SK-N-SH treated with all-trans-retinoic acid at 6 μM for 48 hours (cell line): ENCODE measurements at regions not wholly inside any gene's neighbourhood (a gene's known extent, or its start where the extent isn't known, plus 50 kb on each side); places are given as distances from the start of the nearest gene placed in this dataset.

Experiments
- ATAC-seq: fragments of 200-7000 bp; cut with Tn5 transposase; 3 replicates; pipeline ENCODE4 v1.9.1; 2020; ENCODE audit warnings: mild to moderate bottlenecking, moderate library complexity
- ARNTL ChIP-seq: fragments of 450-650 bp; formaldehyde crosslinking; IDR thresholded peaks from 2 replicates; pipeline ENCODE4 v1.5.0; 2020; ENCODE audit warnings: low read depth, mild to moderate bottlenecking, moderate library complexity, borderline replicate concordance
- BACH2 ChIP-seq: fragments of 250-450 bp; sonication (Bioruptor Pico); IDR thresholded peaks from 2 replicates; pipeline ENCODE4 v1.9.0; 2021; ENCODE audit warnings: mild to moderate bottlenecking, borderline replicate concordance
- CREB5 ChIP-seq: fragments of 250-450 bp; sonication (Bioruptor Pico); IDR thresholded peaks from 2 replicates; pipeline ENCODE4 v1.5.1; 2020; ENCODE audit warnings: low read depth, mild to moderate bottlenecking, moderate library complexity
- CSDC2 ChIP-seq: fragments of 250-450 bp; sonication (Bioruptor Pico); IDR thresholded peaks from 2 replicates; pipeline ENCODE4 v1.5.0; 2020; ENCODE audit warnings: mild to moderate bottlenecking, moderate library complexity
- ESRRG ChIP-seq: fragments of 250-450 bp; sonication (Bioruptor Pico); IDR thresholded peaks from 2 replicates; pipeline ENCODE4 v1.6.1; 2021; ENCODE audit warnings: mild to moderate bottlenecking
- GLIS3 ChIP-seq: fragments of 250-450 bp; sonication (Bioruptor Pico); IDR thresholded peaks from 2 replicates; pipeline ENCODE4 v1.5.0; 2020; ENCODE audit warnings: mild to moderate bottlenecking, moderate library complexity
- ISL1 ChIP-seq: fragments of 250-450 bp; sonication (Bioruptor Pico); IDR thresholded peaks from 2 replicates; pipeline ENCODE4 v2.1.2; 2022; ENCODE audit warnings: mild to moderate bottlenecking, moderate library complexity
- OSR1 ChIP-seq: fragments of 250-450 bp; sonication (Bioruptor Pico); IDR thresholded peaks from 2 replicates; pipeline ENCODE4 v1.8.0; 2022; ENCODE audit warnings: moderate library complexity, mild to moderate bottlenecking, inconsistent platforms
- PATZ1 ChIP-seq: fragments of 250-450 bp; sonication (Bioruptor Pico); IDR thresholded peaks from 2 replicates; pipeline ENCODE4 v1.8.0; 2020; ENCODE audit warnings: mild to moderate bottlenecking, moderate library complexity, borderline replicate concordance
- PPARA ChIP-seq: fragments of 250-450 bp; sonication (Bioruptor Pico); IDR thresholded peaks from 2 replicates; pipeline ENCODE4 v1.5.0; 2020; ENCODE audit warnings: mild to moderate bottlenecking, borderline replicate concordance
- RARB ChIP-seq: fragments of 250-450 bp; sonication (Bioruptor Pico); IDR thresholded peaks from 2 replicates; pipeline ENCODE4 v1.8.0; 2021; ENCODE audit warnings: mild to moderate bottlenecking, moderate library complexity
- SNAI2 ChIP-seq: fragments of 250-450 bp; sonication (Bioruptor Pico); IDR thresholded peaks from 2 replicates; pipeline ENCODE4 v1.5.0; 2020; ENCODE audit warnings: mild to moderate bottlenecking, moderate library complexity
- TCF4 ChIP-seq: fragments of 250-450 bp; sonication (Bioruptor Pico); IDR thresholded peaks from 2 replicates; pipeline ENCODE4 v1.8.0; 2021; ENCODE audit warnings: mild to moderate bottlenecking, moderate library complexity, borderline replicate concordance
- TOX ChIP-seq: fragments of 250-450 bp; sonication (Bioruptor Pico); IDR thresholded peaks from 2 replicates; pipeline ENCODE4 v1.8.0; 2021; ENCODE audit warnings: mild to moderate bottlenecking, moderate library complexity, borderline replicate concordance
- TSHZ2 ChIP-seq: fragments of 250-450 bp; sonication (Bioruptor Pico); IDR thresholded peaks from 2 replicates; pipeline ENCODE4 v1.5.0; 2020; ENCODE audit warnings: mild to moderate bottlenecking, moderate library complexity
- ZC3H10 ChIP-seq: fragments of 250-450 bp; sonication (Bioruptor Pico); IDR thresholded peaks from 2 replicates; pipeline ENCODE4 v1.5.1; 2021; ENCODE audit warnings: mild to moderate bottlenecking, moderate library complexity
- ZFP3 ChIP-seq: fragments of 250-450 bp; sonication (Bioruptor Pico); IDR thresholded peaks from 2 replicates; pipeline ENCODE4 v1.5.0; 2020; ENCODE audit warnings: mild to moderate bottlenecking, moderate library complexity
- ZNF70 ChIP-seq: fragments of 450-650 bp; formaldehyde crosslinking; IDR thresholded peaks from 2 replicates; pipeline ENCODE4 v1.5.0; 2020; ENCODE audit warnings: mild to moderate bottlenecking, moderate library complexity
- ZNF8 ChIP-seq: fragments of 450-650 bp; formaldehyde crosslinking; IDR thresholded peaks from 2 replicates; pipeline ENCODE4 v1.5.0; 2020; ENCODE audit warnings: mild to moderate bottlenecking, moderate library complexity
- TF ChIP-seq, protein P1 (sequence below): fragments of 250-450 bp; sonication (Bioruptor Pico); IDR thresholded peaks from 2 replicates; pipeline ENCODE4 v1.8.0; 2021; ENCODE audit warnings: low read depth, mild to moderate bottlenecking, moderate library complexity, borderline replicate concordance

DNA sequence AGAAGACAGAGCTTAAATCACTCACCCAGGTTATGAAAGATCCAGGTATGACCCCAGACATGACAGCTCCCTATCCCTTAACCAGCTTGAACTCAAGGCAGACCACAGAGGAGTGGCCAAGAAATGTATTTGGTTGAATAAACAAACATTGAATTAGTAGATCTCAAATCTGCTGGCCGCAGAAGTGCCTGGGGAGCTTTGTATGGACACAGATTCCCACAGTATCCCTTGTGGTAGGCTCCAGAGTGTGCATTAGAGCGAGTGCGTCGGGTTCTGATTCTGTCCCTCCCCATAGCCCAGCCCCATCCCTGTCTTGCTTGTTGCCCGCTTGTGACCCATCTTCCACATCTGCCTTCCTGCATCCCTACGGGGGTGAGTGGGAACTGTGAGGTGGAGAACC, 118.8 kb upstream of the FOXF1 start:
- no peak for ATAC-seq
- TF ChIP-seq PATZ1 (no peak), TSHZ2 (CRISPR knock-in tag) (no peak), ZNF8 (CRISPR knock-in tag) (no peak), RARB (CRISPR knock-in tag) (no peak), ZFP3 (no peak), SNAI2 (no peak), ISL1 (CRISPR knock-in tag) (no peak), ZNF70 (CRISPR knock-in tag) (no peak), CSDC2 (CRISPR knock-in tag) (no peak), ZC3H10 (CRISPR knock-in tag) (no peak), PPARA (CRISPR knock-in tag) (no peak), OSR1 (CRISPR knock-in tag) (no peak), TCF4 (CRISPR knock-in tag) (no peak), ESRRG (CRISPR knock-in tag) (no peak), GLIS3 (no peak), ARNTL (CRISPR knock-in tag) (no peak), BACH2 (CRISPR knock-in tag) (no peak), CREB5 (no peak)
- TF ChIP-seq, protein P1, sequence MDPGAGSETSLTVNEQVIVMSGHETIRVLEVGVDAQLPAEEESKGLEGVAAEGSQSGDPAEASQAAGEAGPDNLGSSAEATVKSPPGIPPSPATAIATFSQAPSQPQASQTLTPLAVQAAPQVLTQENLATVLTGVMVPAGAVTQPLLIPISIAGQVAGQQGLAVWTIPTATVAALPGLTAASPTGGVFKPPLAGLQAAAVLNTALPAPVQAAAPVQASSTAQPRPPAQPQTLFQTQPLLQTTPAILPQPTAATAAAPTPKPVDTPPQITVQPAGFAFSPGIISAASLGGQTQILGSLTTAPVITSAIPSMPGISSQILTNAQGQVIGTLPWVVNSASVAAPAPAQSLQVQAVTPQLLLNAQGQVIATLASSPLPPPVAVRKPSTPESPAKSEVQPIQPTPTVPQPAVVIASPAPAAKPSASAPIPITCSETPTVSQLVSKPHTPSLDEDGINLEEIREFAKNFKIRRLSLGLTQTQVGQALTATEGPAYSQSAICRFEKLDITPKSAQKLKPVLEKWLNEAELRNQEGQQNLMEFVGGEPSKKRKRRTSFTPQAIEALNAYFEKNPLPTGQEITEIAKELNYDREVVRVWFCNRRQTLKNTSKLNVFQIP (CRISPR knock-in tag) = no peak

GRCh38 chr16:86391984-86392383, 118.3 kb upstream of the FOXF1 start:
- TF ChIP-seq OSR1 (CRISPR knock-in tag) = no peak
- no peak for TF ChIP-seq BACH2 (CRISPR knock-in tag)
- TF ChIP-seq PATZ1 = no peak
- no peak for TF ChIP-seq ESRRG (CRISPR knock-in tag)
- no peak for TF ChIP-seq TOX (CRISPR knock-in tag)
- no peak for TF ChIP-seq RARB (CRISPR knock-in tag)
- no peak for TF ChIP-seq ISL1 (CRISPR knock-in tag)
- TF ChIP-seq, protein P1 (CRISPR knock-in tag) = no peak
- no peak for TF ChIP-seq ZNF8 (CRISPR knock-in tag)
- no peak for TF ChIP-seq GLIS3
- TF ChIP-seq PPARA (CRISPR knock-in tag) = no peak
- TF ChIP-seq TCF4 (CRISPR knock-in tag) = no peak
- no peak for TF ChIP-seq ZC3H10 (CRISPR knock-in tag)
- no peak for TF ChIP-seq TSHZ2 (CRISPR knock-in tag)
- ATAC-seq = no peak
